OCI-LY7 (cell line): ENCODE measurements at regions not wholly inside any gene's neighbourhood (a gene's known extent, or its start where the extent isn't known, plus 50 kb on each side); places are given as distances from the start of the nearest gene placed in this dataset.

Source experiments
- EZH2phosphoT487 ChIP-seq: fragments of 200-600 bp; sonication (generic); IDR thresholded peaks from 2 replicates; pipeline ENCODE4 v1.6.1; 2018; ENCODE audit warnings: low read depth, borderline replicate concordance, mild to moderate bottlenecking, mixed run types, antibody characterized with exemption, low read length, moderate library complexity, mixed read lengths
- TF ChIP-seq, protein P1 (sequence below): fragments of 200-600 bp; sonication (generic); conservative IDR thresholded peaks from 2 replicates; pipeline ENCODE4 v1.5.1; 2014; ENCODE audit warnings: mild to moderate bottlenecking, antibody characterized with exemption, low read length, moderate library complexity, mixed read lengths

GRCh38 chr18:73150199-73150598 lies 282.4 kb upstream of the NETO1 start:
- TF ChIP-seq, protein P1, sequence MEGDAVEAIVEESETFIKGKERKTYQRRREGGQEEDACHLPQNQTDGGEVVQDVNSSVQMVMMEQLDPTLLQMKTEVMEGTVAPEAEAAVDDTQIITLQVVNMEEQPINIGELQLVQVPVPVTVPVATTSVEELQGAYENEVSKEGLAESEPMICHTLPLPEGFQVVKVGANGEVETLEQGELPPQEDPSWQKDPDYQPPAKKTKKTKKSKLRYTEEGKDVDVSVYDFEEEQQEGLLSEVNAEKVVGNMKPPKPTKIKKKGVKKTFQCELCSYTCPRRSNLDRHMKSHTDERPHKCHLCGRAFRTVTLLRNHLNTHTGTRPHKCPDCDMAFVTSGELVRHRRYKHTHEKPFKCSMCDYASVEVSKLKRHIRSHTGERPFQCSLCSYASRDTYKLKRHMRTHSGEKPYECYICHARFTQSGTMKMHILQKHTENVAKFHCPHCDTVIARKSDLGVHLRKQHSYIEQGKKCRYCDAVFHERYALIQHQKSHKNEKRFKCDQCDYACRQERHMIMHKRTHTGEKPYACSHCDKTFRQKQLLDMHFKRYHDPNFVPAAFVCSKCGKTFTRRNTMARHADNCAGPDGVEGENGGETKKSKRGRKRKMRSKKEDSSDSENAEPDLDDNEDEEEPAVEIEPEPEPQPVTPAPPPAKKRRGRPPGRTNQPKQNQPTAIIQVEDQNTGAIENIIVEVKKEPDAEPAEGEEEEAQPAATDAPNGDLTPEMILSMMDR: no peak
- no peak for TF ChIP-seq EZH2phosphoT487
